HG03095 (cell line): ENCODE measurements at regions not wholly inside any gene's neighbourhood (a gene's known extent, or its start where the extent isn't known, plus 50 kb on each side); places are given as distances from the start of the nearest gene placed in this dataset.

Source experiments
- ATAC-seq: cut with Tn5 transposase; IDR thresholded peaks from one replicate; pipeline ENCODE4 v1.9.1; 2021; ENCODE audit warnings: moderate library complexity; ENCODE audit not compliant: unreplicated experiment

- ATAC-seq: no peak
These were observed 94.9 kb downstream of the TMEM174 start for GRCh38 chr5:73267766-73268435.

DNA sequence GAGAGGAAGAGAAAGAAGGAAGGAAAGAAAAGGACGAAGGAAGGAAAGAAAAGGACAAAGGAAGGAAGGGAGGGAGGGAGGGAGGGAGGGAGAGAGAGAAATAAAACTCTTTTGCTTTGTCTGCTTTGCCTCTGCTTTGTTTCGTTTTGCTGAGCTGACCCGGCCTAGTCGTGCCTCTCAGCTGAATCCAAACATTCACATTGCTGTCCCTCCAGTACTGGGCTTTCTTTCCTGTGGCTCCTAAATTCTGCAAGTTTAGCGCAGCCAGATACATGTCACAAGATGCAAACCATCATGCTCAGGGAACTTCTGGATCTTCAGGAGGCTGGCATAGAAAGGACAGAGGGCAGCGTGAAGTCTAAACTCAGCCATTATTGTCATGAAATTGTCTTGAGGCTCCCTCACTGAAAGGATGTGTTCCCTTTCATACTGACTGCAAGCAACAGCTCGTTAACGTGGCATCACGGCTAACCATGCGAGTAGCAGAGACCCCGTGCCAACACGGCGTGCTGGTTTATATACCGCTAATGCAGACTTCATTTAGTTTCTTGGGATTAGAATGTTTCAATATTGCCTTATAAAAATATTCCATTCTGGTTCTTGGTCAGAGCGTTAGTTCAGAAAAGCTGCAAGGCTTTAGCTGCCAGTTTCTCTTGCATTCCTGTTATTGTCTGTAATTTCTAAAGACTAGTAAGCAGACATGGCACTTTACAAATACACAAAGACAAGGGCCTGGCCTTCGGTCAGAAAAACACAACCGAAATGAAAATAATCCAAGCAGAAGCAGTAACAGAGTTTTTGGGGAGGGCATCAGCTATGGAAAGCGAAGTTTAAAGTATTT, 94.2 kb downstream of the TMEM174 start:
- no peak for ATAC-seq

- no peak for ATAC-seq
These were observed 93.3 kb downstream of the TMEM174 start for GRCh38 chr5:73266176-73266738.

- ATAC-seq: no peak
These were observed 92.6 kb downstream of the TMEM174 start for GRCh38 chr5:73265641-73266040.

GRCh38 chr5:73264631-73265030, 91.6 kb downstream of the TMEM174 start:
- ATAC-seq: no peak

GRCh38 chr5:73263001-73263710, 90.2 kb downstream of the TMEM174 start:
- ATAC-seq: no peak

DNA sequence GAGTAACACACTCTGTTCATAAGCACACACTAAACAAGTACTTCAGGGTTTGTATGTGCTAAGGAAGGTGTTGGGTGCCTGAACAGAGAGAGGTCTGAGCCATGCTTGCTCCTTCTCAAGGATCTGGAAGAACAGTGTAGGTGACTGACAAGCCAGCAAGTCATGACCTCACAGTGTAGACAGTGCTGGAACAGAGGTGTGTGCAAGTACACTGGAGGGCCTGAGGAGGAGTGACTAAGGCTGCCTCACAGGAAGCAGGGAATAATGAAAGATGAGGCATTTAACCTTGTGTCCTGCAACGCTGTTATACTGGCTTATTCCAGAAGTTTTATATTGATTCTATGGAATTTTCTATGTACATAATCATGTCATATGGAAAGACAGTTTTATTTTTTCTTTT, 83.9 kb downstream of the TMEM174 start:
- no peak for ATAC-seq

GRCh38 chr5:73256462-73256861, 83.5 kb downstream of the TMEM174 start:
- no peak for ATAC-seq

- ATAC-seq: no peak
These were observed 83.0 kb downstream of the TMEM174 start for GRCh38 chr5:73256012-73256411.

- no peak for ATAC-seq
These were observed 81.6 kb downstream of the TMEM174 start for GRCh38 chr5:73254642-73255041.

DNA sequence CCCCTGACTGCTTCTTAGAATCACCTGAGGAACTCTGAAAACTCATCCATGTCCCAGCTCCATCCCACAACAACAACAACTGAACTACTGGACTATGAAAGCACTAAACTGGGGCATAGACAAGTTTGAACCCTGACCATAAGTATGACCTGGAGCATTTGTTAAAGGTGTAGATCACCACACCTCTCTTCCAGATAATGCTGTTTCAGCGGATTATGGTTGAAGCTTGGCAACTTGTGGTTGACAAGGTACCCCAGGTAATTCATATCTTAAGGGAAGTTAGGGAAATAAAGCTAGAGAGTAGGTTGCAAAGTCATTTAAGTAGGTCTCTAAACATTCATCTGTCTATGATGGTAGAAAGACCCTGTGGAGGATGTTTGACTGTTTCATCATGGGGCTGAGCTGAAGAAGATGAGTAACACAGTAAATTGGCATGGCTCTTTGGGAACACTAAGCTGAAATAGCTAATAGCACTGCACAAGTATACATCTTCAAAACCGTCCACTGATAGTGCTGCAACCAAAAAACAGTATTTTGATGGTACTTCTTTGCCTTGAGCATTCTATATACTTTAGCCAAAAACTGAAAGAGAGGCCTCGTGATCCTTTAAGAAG, 80.2 kb downstream of the TMEM174 start:
- no peak for ATAC-seq

DNA sequence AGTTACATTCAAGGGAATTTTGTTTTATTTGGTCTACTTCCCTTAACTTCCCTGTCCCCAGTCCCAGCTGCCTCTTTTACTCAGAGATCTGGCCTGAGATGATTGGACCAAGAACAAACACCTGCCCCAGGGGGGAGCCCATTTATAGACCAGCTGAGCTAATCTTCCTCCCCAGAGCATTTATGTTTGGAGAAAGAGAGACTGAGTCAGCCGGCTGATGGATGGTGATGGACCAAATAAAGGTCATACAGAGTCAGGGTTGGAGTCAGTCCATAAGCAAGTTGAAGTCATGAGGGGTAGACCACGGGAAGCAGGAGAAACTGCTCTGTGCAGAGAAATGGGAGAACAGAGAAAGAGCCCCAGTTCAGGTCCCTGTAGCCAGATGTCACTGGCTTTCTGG, 77.7 kb downstream of the TMEM174 start:
- no peak for ATAC-seq

DNA sequence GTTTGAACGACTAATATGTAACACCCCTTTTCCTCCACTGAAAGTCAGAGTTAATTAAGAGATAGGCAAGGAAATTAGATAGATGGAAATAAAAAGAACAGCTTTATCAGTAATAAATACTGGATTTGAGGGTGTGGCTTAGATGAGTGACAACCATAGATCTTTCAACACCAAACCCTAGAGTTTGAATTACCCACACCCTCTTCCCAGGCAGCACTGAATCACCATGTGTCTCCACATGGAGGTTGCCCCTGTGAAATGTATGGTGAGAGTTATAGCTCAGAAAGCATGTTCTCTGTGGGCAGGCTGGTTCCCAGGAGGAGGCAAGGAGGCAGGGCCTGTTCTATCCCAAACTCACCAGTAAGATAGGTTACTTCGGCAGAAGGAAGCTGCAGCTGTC, 69.7 kb downstream of the TMEM174 start:
- ATAC-seq: no peak

GRCh38 chr5:73238873-73239272, 65.9 kb downstream of the TMEM174 start:
- no peak for ATAC-seq

DNA sequence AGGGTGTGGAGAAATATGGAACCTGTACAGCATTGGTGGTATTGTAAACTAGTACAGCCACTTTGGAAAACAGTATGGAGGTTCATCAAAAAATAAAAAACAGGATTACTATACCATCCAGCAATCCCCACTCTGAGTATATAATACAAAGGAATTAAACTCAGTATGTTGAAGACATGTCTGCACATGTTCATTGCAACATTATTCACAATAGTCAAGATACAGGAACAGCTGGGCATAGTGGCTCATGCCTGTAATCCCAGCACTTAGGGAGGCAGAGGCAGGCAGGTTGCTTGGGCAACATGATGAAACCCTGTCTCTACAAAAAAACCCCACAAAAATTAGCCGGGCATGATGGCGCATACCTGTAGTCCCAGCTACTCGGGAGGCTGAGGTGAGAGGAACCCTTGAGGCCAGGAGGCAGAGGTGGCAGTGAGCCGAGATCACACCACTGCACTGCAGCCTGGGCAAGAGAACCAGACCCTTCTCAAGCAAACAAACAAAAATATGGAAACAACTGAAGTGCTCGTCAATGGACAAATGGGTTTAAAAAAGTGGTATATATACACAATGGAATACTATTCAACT, 63.6 kb downstream of the TMEM174 start:
- ATAC-seq: no peak

DNA sequence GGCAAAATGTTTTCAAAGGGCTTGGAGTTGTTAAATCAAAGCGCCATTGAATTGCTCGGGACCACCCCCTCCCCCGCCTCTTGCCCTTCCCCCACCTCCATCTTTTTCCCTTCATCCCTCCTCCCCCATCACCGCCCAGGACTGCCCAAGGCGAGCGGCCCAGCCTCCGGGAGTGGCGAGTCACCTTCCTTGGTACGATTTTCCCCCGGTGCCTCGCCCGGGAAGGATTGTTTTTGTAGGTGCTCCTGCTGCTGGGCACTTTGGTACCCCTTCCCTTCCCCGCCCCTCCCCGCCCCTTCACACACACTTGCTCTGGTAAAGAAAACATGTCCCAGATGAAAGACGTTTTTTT, 61.2 kb downstream of the TMEM174 start:
- ATAC-seq: no peak

DNA sequence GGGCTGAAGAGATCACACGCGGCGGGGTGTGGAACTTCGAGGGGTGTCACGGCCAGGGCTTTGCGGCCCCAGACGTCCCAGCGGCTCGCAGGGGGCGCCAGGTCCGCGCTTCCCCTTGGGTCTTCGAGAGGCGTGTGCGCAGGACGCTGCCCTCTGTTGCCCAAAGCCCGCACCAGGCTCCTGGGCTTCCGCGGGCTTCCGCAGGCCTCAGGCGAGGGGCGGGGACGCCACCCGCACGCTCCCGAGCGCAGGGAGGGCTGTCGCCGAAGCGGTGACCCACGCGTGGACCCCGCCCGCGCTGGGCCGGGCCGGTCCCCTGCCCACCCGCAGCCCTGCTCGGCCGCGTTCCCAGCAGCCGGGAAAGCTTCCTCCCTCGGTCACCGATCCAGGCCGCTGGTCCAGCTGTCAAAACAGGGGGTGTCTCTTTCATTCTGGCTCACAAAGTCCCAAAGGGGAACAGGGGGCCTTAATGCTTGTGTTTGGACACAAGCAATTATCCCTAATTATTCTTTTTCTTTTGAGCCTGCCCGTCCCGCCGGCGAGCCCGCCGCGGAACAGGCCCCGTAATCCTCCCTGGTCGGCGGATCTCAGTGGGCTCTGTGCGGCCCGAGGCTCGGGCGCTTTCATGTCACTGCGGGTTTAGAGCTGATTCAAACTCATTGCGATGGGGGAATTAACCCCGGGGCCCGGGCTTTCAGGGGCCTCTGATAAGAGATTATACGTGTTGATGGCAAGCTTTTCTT, 60.6 kb downstream of the TMEM174 start:
- ATAC-seq: no peak

GRCh38 chr5:73233053-73233460, 60.1 kb downstream of the TMEM174 start:
- ATAC-seq: no peak

- no peak for ATAC-seq
These were observed 59.5 kb downstream of the TMEM174 start for GRCh38 chr5:73232266-73233041.
